ENCODE measurements at regions not wholly inside any gene's neighbourhood (a gene's known extent, or its start where the extent isn't known, plus 50 kb on each side); places are given as distances from the start of the nearest gene placed in this dataset.

DNA sequence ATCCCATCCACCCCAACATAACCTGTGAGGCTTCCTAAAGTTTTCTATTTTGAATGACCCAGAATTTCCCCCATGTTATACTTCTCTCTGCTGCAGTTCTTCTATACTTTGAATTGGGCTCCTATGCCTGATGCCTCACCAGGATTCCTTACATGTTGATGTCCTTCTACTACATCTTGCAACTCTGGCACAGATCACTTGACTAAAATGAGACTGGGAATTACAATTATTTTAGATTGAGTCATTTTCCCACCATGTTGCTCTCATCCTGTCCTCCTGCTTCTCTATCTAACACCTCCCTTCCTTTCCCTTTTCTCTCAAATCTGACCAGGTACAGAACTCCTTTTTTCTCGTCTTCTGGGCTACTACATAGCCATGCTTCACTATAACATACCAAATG lies 314.0 kb upstream of the KCNJ16 start:
- no peak overlapping the region for H3K27ac ChIP-seq (ENCODE audit: low read length)
- no peak overlapping the region for H2AFZ ChIP-seq (ENCODE audit: low read depth, low read length)
- H4K20me1 ChIP-seq (ENCODE audit: insufficient read depth, low read length), result no peaks in the 10 kb centered on the region
- no peaks in the 10 kb centered on the region for H3K27me3 ChIP-seq (ENCODE audit: low read depth, low read length)
- no peak overlapping the region for H3K4me3 ChIP-seq (ENCODE audit: low read length)
- H3K9me3 ChIP-seq (ENCODE audit: insufficient read depth, low read length), result no peaks in the 10 kb centered on the region
- no peaks in the 10 kb centered on the region for H3K79me2 ChIP-seq (ENCODE audit: low read length)
- TF ChIP-seq EZH2phosphoT487 (IDR thresholded peaks at IDR 0.05; ENCODE audit: low read depth), result no peak
- TF ChIP-seq, protein P1, sequence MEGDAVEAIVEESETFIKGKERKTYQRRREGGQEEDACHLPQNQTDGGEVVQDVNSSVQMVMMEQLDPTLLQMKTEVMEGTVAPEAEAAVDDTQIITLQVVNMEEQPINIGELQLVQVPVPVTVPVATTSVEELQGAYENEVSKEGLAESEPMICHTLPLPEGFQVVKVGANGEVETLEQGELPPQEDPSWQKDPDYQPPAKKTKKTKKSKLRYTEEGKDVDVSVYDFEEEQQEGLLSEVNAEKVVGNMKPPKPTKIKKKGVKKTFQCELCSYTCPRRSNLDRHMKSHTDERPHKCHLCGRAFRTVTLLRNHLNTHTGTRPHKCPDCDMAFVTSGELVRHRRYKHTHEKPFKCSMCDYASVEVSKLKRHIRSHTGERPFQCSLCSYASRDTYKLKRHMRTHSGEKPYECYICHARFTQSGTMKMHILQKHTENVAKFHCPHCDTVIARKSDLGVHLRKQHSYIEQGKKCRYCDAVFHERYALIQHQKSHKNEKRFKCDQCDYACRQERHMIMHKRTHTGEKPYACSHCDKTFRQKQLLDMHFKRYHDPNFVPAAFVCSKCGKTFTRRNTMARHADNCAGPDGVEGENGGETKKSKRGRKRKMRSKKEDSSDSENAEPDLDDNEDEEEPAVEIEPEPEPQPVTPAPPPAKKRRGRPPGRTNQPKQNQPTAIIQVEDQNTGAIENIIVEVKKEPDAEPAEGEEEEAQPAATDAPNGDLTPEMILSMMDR (IDR thresholded peaks at IDR 0.05; ENCODE audit: low read depth, low read length), result no peak
- no peaks in the 10 kb centered on the region for H3K4me1 ChIP-seq (ENCODE audit: low read length)
- H3K36me3 ChIP-seq (replicated peaks; ENCODE audit: low read depth, low read length), result no peaks in the 10 kb centered on the region
- no peak overlapping the region for H3K4me2 ChIP-seq (ENCODE audit: low read length)
- no peak overlapping the region for H3K9ac ChIP-seq (ENCODE audit: low read length)

- Histone ChIP-seq H3K9me3 (ENCODE audit: insufficient read depth, low read length) (no peaks in the 10 kb centered on the region), H3K27me3 (ENCODE audit: low read depth, low read length) (no peaks in the 10 kb centered on the region), H3K4me2 (ENCODE audit: low read length) (no peak overlapping the region), H2AFZ (ENCODE audit: low read depth, low read length) (no peak overlapping the region), H4K20me1 (ENCODE audit: insufficient read depth, low read length) (no peaks in the 10 kb centered on the region), H3K36me3 (replicated peaks; ENCODE audit: low read depth, low read length) (no peaks in the 10 kb centered on the region), H3K27ac (ENCODE audit: low read length) (no peak overlapping the region), H3K4me1 (ENCODE audit: low read length) (no peaks in the 10 kb centered on the region), H3K4me3 (ENCODE audit: low read length) (no peak overlapping the region), H3K9ac (ENCODE audit: low read length) (no peak overlapping the region), H3K79me2 (ENCODE audit: low read length) (no peaks in the 10 kb centered on the region)
- TF ChIP-seq, protein P1 (IDR thresholded peaks at IDR 0.05; ENCODE audit: low read depth, low read length), result no peak
- TF ChIP-seq EZH2phosphoT487 (IDR thresholded peaks at IDR 0.05; ENCODE audit: low read depth), result no peak
These were observed 313.2 kb upstream of the KCNJ16 start for GRCh38 chr17:69761767-69762321.

- Histone ChIP-seq H2AFZ (ENCODE audit: low read depth, low read length) (no peak overlapping the region), H3K4me1 (ENCODE audit: low read length) (no peaks in the 10 kb centered on the region), H3K4me3 (ENCODE audit: low read length) (no peak overlapping the region), H3K9me3 (ENCODE audit: insufficient read depth, low read length) (no peaks in the 10 kb centered on the region), H3K36me3 (replicated peaks; ENCODE audit: low read depth, low read length) (no peaks in the 10 kb centered on the region), H3K4me2 (ENCODE audit: low read length) (no peak overlapping the region), H3K27me3 (ENCODE audit: low read depth, low read length) (no peaks in the 10 kb centered on the region), H3K79me2 (ENCODE audit: low read length) (no peaks in the 10 kb centered on the region), H4K20me1 (ENCODE audit: insufficient read depth, low read length) (no peaks in the 10 kb centered on the region), H3K9ac (ENCODE audit: low read length) (no peak overlapping the region), H3K27ac (ENCODE audit: low read length) (no peak overlapping the region)
- TF ChIP-seq, protein P1 (IDR thresholded peaks at IDR 0.05; ENCODE audit: low read depth, low read length), result no peak
- no peak for TF ChIP-seq EZH2phosphoT487 (IDR thresholded peaks at IDR 0.05; ENCODE audit: low read depth)
These were observed 312.7 kb upstream of the KCNJ16 start for GRCh38 chr17:69762359-69762758.

DNA sequence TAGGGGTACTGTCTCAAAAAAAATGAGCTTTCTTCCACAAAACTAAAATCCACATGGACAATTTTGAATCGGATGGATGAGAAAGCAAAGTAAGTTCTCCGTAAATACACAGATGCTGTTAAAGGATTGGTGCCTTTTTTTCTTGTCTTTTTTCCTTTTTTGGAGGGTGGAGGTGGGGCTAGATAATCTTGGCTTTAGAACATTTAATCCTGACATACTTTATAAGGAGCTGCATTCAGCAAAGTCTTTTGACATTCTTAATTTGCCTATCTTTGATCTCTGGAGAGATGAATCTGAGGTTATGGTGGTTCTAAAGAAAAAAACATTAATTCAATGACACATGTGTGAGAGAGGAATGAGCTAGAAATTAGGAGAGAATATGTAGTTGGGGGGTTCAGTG lies 312.3 kb upstream of the KCNJ16 start:
- H3K36me3 ChIP-seq (replicated peaks; ENCODE audit: low read depth, low read length), result no peaks in the 10 kb centered on the region
- H3K9ac ChIP-seq (ENCODE audit: low read length), result no peak overlapping the region
- no peak overlapping the region for H2AFZ ChIP-seq (ENCODE audit: low read depth, low read length)
- no peak overlapping the region for H3K4me2 ChIP-seq (ENCODE audit: low read length)
- H4K20me1 ChIP-seq (ENCODE audit: insufficient read depth, low read length), result no peaks in the 10 kb centered on the region
- no peaks in the 10 kb centered on the region for H3K79me2 ChIP-seq (ENCODE audit: low read length)
- H3K4me1 ChIP-seq (ENCODE audit: low read length), result no peaks in the 10 kb centered on the region
- no peaks in the 10 kb centered on the region for H3K9me3 ChIP-seq (ENCODE audit: insufficient read depth, low read length)
- H3K27ac ChIP-seq (ENCODE audit: low read length), result no peak overlapping the region
- no peaks in the 10 kb centered on the region for H3K27me3 ChIP-seq (ENCODE audit: low read depth, low read length)
- TF ChIP-seq, protein P1 (IDR thresholded peaks at IDR 0.05; ENCODE audit: low read depth, low read length), result no peak
- TF ChIP-seq EZH2phosphoT487 (IDR thresholded peaks at IDR 0.05; ENCODE audit: low read depth), result no peak
- H3K4me3 ChIP-seq (ENCODE audit: low read length), result no peak overlapping the region
